SK-N-SH (cell line): ENCODE measurements at regions not wholly inside any gene's neighbourhood (a gene's known extent, or its start where the extent isn't known, plus 50 kb on each side); places are given as distances from the start of the nearest gene placed in this dataset.

Source experiments
- CTCF ChIA-PET: fragments of 300-600, 350-600 bp; formaldehyde crosslinking; extraction: SDS; loops from one replicate; lab custom pipeline; 2021; lab: Yijun Ruan, JAX
- POLR2A ChIA-PET: fragments of 350-600 bp; sonication (Branson Sonifier 250); formaldehyde crosslinking; extraction: SDS; loops from one replicate; lab custom pipeline; 2020; ENCODE audit warnings: antibody characterized with exemption, inconsistent platforms; lab: Yijun Ruan, JAX
- DNase-seq: peaks from one replicate; pipeline ENCODE4 v3.0.0; 2012
- H2AFZ ChIP-seq: fragments of 200-600 bp; sonication (generic); 2 replicates; pipeline ENCODE4 v1.8.1; 2016; ENCODE audit warnings: antibody characterized with exemption, mild to moderate bottlenecking, low read depth
- H3F3A ChIP-seq: fragments of 200-600 bp; sonication (generic); replicated peaks from 2 replicates; pipeline ENCODE3; 2016; ENCODE audit warnings: antibody characterized with exemption, mild to moderate bottlenecking; ENCODE audit not compliant: insufficient read depth
- H3K27ac ChIP-seq, 2 experiments: fragments of 200-500 bp in 1 of 2; fragments of 200-600 bp in 1 of 2; sonication (Bioruptor generic) in 1 of 2; sonication (generic), shearing (Covaris generic) in 1 of 2; 2 replicates each; pipeline versions ENCODE4 v1.5.1 to v1.6.1; 2014 to 2016; ENCODE audit warnings: low read depth in 2 of 2, inconsistent platforms in 1 of 2, low read length in 1 of 2, mild to moderate bottlenecking in 1 of 2, mixed read lengths in 1 of 2
- H3K27me3 ChIP-seq: fragments of 200-600 bp; sonication (generic), shearing (Covaris generic); 2 replicates; pipeline ENCODE4 v1.6.1; 2016; ENCODE audit warnings: mixed run types; ENCODE audit not compliant: insufficient read depth
- H3K36me3 ChIP-seq, 2 experiments: fragments of 200-500 bp in 1 of 2; fragments of 200-600 bp in 1 of 2; sonication (Bioruptor generic) in 1 of 2; sonication (generic) in 1 of 2; replicated peaks in 1 of 2; 2 replicates each; pipeline versions ENCODE3 to v1.5.1; 2014 to 2016; ENCODE audit warnings: low read length in 1 of 2, mild to moderate bottlenecking in 1 of 2; ENCODE audit not compliant: insufficient read depth in 2 of 2, control insufficient read depth in 1 of 2
- H3K4me1 ChIP-seq, 2 experiments: fragments of 200-500 bp in 1 of 2; fragments of 200-600 bp in 1 of 2; sonication (Bioruptor generic) in 1 of 2; sonication (generic), shearing (Covaris generic) in 1 of 2; 2 replicates each; pipeline versions ENCODE4 v1.5.1 to v1.6.1; 2014 to 2016; ENCODE audit warnings: low read depth in 1 of 2, low read length in 1 of 2, mixed run types in 1 of 2; ENCODE audit not compliant: insufficient read depth in 2 of 2, control insufficient read depth in 1 of 2
- H3K4me2 ChIP-seq: fragments of 200-600 bp; sonication (generic), shearing (Covaris generic); 2 replicates; pipeline ENCODE4 v1.6.1; 2017; ENCODE audit warnings: mixed run types
- H3K4me3 ChIP-seq, 2 experiments: fragments of 200-500 bp in 1 of 2; fragments of 200-600 bp in 1 of 2; sonication (Bioruptor generic) in 1 of 2; sonication (generic), shearing (Covaris generic) in 1 of 2; 2 replicates each; pipeline versions ENCODE4 v1.5.1 to v1.8.1; 2014 to 2016; ENCODE audit warnings: low read depth in 2 of 2, inconsistent platforms in 1 of 2, low read length in 1 of 2, mild to moderate bottlenecking in 1 of 2, mixed read lengths in 1 of 2, moderate library complexity in 1 of 2
- H3K79me2 ChIP-seq: fragments of 200-600 bp; sonication (generic); 2 replicates; pipeline ENCODE4 v1.8.1; 2017; ENCODE audit warnings: mild to moderate bottlenecking; ENCODE audit not compliant: insufficient read depth
- H3K9ac ChIP-seq: fragments of 200-600 bp; sonication (generic); 2 replicates; pipeline ENCODE4 v1.6.1; 2017; ENCODE audit warnings: mixed run types
- H3K9me2 ChIP-seq: fragments of 200-600 bp; sonication (generic); 2 replicates; pipeline ENCODE4 v1.6.1; 2017; ENCODE audit warnings: mixed run types
- H3K9me3 ChIP-seq: fragments of 200-600 bp; sonication (generic); 2 replicates; pipeline ENCODE4 v1.6.1; 2017; ENCODE audit warnings: mixed run types, mild to moderate bottlenecking, moderate library complexity
- H4K20me1 ChIP-seq: fragments of 200-600 bp; sonication (generic); 2 replicates; pipeline ENCODE4 v1.6.1; 2017; ENCODE audit warnings: mild to moderate bottlenecking, mixed run types; ENCODE audit not compliant: insufficient read depth
- EP300 ChIP-seq, 2 experiments: IDR thresholded peaks; 2 replicates each; pipeline versions ENCODE4 v1.4.0 to v1.6.1; 2012; ENCODE audit warnings: borderline replicate concordance in 1 of 2, low read depth in 1 of 2, low read length in 1 of 2
- FOXJ3 ChIP-seq: sonication (generic); formaldehyde crosslinking; IDR thresholded peaks from 2 replicates; pipeline ENCODE4 v1.5.1; 2020; ENCODE audit warnings: mild to moderate bottlenecking, missing genetic modification reagents
- GABPA ChIP-seq: IDR thresholded peaks from 2 replicates; pipeline ENCODE4 v1.4.0; 2012; ENCODE audit warnings: low read depth, mild to moderate bottlenecking
- GATA2 ChIP-seq: sonication (generic); formaldehyde crosslinking; IDR thresholded peaks from 2 replicates; pipeline ENCODE4 v1.5.0; 2020; ENCODE audit warnings: mild to moderate bottlenecking, missing genetic modification reagents
- IRF3 ChIP-seq: fragments of 150-350 bp; IDR thresholded peaks from 2 replicates; pipeline ENCODE4 v1.6.1; 2016; ENCODE audit warnings: mild to moderate bottlenecking, low read depth, low read length
- MAX ChIP-seq: IDR thresholded peaks from 2 replicates; pipeline ENCODE4 v1.4.0; 2012; ENCODE audit warnings: low read depth
- MEF2A ChIP-seq: IDR thresholded peaks from 2 replicates; pipeline ENCODE4 v1.4.0; 2012; ENCODE audit warnings: low read depth, borderline replicate concordance
- NFIC ChIP-seq: IDR thresholded peaks from 2 replicates; pipeline ENCODE4 v1.4.0; 2012; ENCODE audit warnings: borderline replicate concordance
- RAD21 ChIP-seq: IDR thresholded peaks from 2 replicates; pipeline ENCODE4 v1.6.1; 2012; ENCODE audit warnings: mild to moderate bottlenecking, low read length
- RFX5 ChIP-seq: IDR thresholded peaks from 2 replicates; pipeline ENCODE4 v1.6.1; 2012; ENCODE audit warnings: mild to moderate bottlenecking, improper control_type of control experiment, low read length
- SIN3A ChIP-seq: IDR thresholded peaks from 2 replicates; pipeline ENCODE4 v1.6.1; 2012; ENCODE audit warnings: low read depth, mild to moderate bottlenecking, low read length, moderate library complexity, borderline replicate concordance
- SMC3 ChIP-seq: IDR thresholded peaks from 2 replicates; pipeline ENCODE4 v1.6.1; 2012; ENCODE audit warnings: low read depth, low read length, improper control_type of control experiment
- USF1 ChIP-seq: IDR thresholded peaks from 2 replicates; pipeline ENCODE4 v1.4.0; 2012; ENCODE audit warnings: low read depth, borderline replicate concordance
- whole genome bisulfite sequencing: methylation state at CpG from one replicate; pipeline ENCODE4 v1.1.6; 2017; ENCODE audit warnings: low lambda C conversion rate; 5-methylcytosine and 5-hydroxymethylcytosine counted together

- TF ChIP-seq GATA2 = no peak
- TF ChIP-seq IRF3 = no peak
- no peak for TF ChIP-seq RAD21
- no peak for TF ChIP-seq USF1
Measured at GRCh38 chr15:35215093-35215492, 130.0 kb upstream of the NANOGP8 start (continued).

- Histone ChIP-seq H3K9ac (no peak overlapping the region), H3K27ac (no peak overlapping the region), H3F3A (no peaks in the 10 kb centered on the region), H3K4me3 (no peak overlapping the region), H3K9me3 (no peaks in the 10 kb centered on the region), H3K4me2 (no peak overlapping the region), H3K79me2 (no peaks in the 10 kb centered on the region), H2AFZ (no peak overlapping the region), H4K20me1 (no peaks in the 10 kb centered on the region), H3K9me2 (no peaks in the 10 kb centered on the region), H3K4me1 (peaks cover 0 to 3% of the 10 kb centered on the region in 2 experiments; a peak in 2 of 4 replicates), H3K36me3 (no peaks in the 10 kb centered on the region), H3K27me3 (no peaks in the 10 kb centered on the region)
- CTCF ChIA-PET = interaction anchor here (0.7 to 1.1 kb wide), 2 partner anchors 15 to 1511 kb away, joined by 3 read pairs; no protein-coding TSS in a partner anchor
- DNase-seq = no peak
- TF ChIP-seq MEF2A (no peak), MAX (no peak), GABPA (no peak), SMC3 (no peak), EP300 (IDR thresholded peaks at IDR 0.05; ENCODE audit: borderline replicate concordance in 1 of 2, low read depth in 1 of 2, low read length in 1 of 2) (no peak), USF1 (no peak), GATA2 (no peak), RFX5 (no peak), SIN3A (no peak)
- POLR2A ChIA-PET = no interaction called here
Measured at GRCh38 chr15:35211240-35211902, 126.3 kb upstream of the NANOGP8 start.

- TF ChIP-seq NFIC (no peak), IRF3 (no peak), FOXJ3 (CRISPR knock-in tag) (no peak)
- TF ChIP-seq, all 33 proteins: peak for 0
- no peak overlapping the region for H3K4me2 ChIP-seq
Measured at GRCh38 chr15:35210370-35210769, 125.3 kb upstream of the NANOGP8 start.

More at GRCh38 chr15:35210370-35210769, 125.3 kb upstream of the NANOGP8 start:
- no peaks in the 10 kb centered on the region for H3F3A ChIP-seq
- H3K4me1 ChIP-seq = peaks cover 0 to 3% of the 10 kb centered on the region in 2 experiments; a peak in 2 of 4 replicates
- ChIA-PET POLR2A (no interaction called here), CTCF (no interaction called here)
- H3K36me3 ChIP-seq = no peaks in the 10 kb centered on the region
- H3K4me3 ChIP-seq = no peak overlapping the region
- WGBS = 37% methylated on average over 2 of the region's 2 CpGs
- H3K9me2 ChIP-seq = no peaks in the 10 kb centered on the region
- no peak for DNase-seq
- H3K79me2 ChIP-seq = no peaks in the 10 kb centered on the region
- H3K9ac ChIP-seq = no peak overlapping the region
- no peak overlapping the region for H3K27ac ChIP-seq
- H2AFZ ChIP-seq = no peak overlapping the region
- no peaks in the 10 kb centered on the region for H4K20me1 ChIP-seq
- H3K9me3 ChIP-seq = no peaks in the 10 kb centered on the region
- no peaks in the 10 kb centered on the region for H3K27me3 ChIP-seq
